Smooth muscle cell (in vitro differentiated cells): ENCODE measurements at regions not wholly inside any gene's neighbourhood (a gene's known extent, or its start where the extent isn't known, plus 50 kb on each side); places are given as distances from the start of the nearest gene placed in this dataset.

Experiments
- DNase-seq: peaks from one replicate; lab custom pipeline; 2025; ENCODE audit not compliant: unreplicated experiment; lab: John Stamatoyannopoulos, UW
- H2AFZ ChIP-seq: fragments of 200-600 bp; sonication (generic); 2 replicates; pipeline ENCODE4 v1.6.0; 2016; ENCODE audit warnings: antibody characterized with exemption, low read depth, mild to moderate bottlenecking
- H3F3A ChIP-seq: fragments of 200-600 bp; sonication (generic); 2 replicates; pipeline ENCODE4 v1.6.0; 2017; ENCODE audit warnings: antibody characterized with exemption, low read depth
- H3K27ac ChIP-seq: fragments of 200-600 bp; sonication (generic); 2 replicates; pipeline ENCODE4 v1.5.1; 2016; ENCODE audit warnings: low read depth, mild to moderate bottlenecking
- H3K27me3 ChIP-seq: fragments of 200-600 bp; sonication (generic); 2 replicates; pipeline ENCODE4 v1.6.1; 2016; ENCODE audit warnings: low read depth, mild to moderate bottlenecking
- H3K36me3 ChIP-seq: fragments of 200-600 bp; sonication (generic); 2 replicates; pipeline ENCODE4 v1.5.1; 2016; ENCODE audit warnings: low read depth
- H3K4me1 ChIP-seq: fragments of 200-600 bp; sonication (generic); 2 replicates; pipeline ENCODE4 v1.5.1; 2016; ENCODE audit warnings: low read depth
- H3K4me2 ChIP-seq: fragments of 200-600 bp; sonication (generic); 2 replicates; pipeline ENCODE4 v1.6.0; 2016; ENCODE audit warnings: mild to moderate bottlenecking
- H3K4me3 ChIP-seq: fragments of 200-600 bp; sonication (generic); 2 replicates; pipeline ENCODE4 v1.5.1; 2016; ENCODE audit warnings: mild to moderate bottlenecking
- H3K79me2 ChIP-seq: fragments of 200-600 bp; sonication (generic); 2 replicates; pipeline ENCODE4 v1.6.0; 2016; ENCODE audit warnings: low read depth, mild to moderate bottlenecking
- H3K9ac ChIP-seq: fragments of 200-600 bp; sonication (generic); 2 replicates; pipeline ENCODE4 v1.6.0; 2016; ENCODE audit warnings: low read depth
- H3K9me3 ChIP-seq: fragments of 200-600 bp; sonication (generic); replicated peaks from 2 replicates; pipeline ENCODE4 v1.5.1; 2016; ENCODE audit warnings: low read depth
- H4K20me1 ChIP-seq: fragments of 200-600 bp; sonication (generic); 2 replicates; pipeline ENCODE4 v1.6.0; 2016; ENCODE audit warnings: low read depth
- WGBS: methylation state at CpG from one replicate; pipeline ENCODE4 v1.1.7; 2016; ENCODE audit warnings: low lambda C conversion rate; 5-methylcytosine and 5-hydroxymethylcytosine counted together
- TF ChIP-seq, protein P1 (sequence below): fragments of 200-600 bp; sonication (generic); IDR thresholded peaks from 2 replicates; pipeline ENCODE4 v1.5.1; 2017; ENCODE audit warnings: borderline replicate concordance, mild to moderate bottlenecking, antibody characterized with exemption; ENCODE audit not compliant: insufficient read depth, poor library complexity, severe bottlenecking

DNA sequence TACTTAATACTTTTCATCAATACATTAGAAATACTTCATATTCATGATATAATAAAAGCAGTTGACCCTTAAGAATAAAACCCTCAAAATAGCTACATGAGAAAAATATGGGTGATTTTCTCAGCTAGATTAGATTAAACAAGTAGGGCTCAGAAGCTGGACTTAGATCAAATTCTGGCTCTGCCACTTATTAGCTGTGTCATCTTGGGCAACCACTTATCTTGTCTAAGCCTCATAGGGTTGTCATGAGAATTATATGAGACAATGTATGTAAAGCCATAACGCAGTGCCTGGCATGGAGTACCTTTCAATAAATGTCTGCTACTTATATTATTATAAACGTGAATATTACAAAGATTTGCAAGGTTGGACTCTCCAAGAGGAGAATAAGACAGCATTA is 84.3 kb upstream of the PGRMC2 start:
- Histone ChIP-seq H3K4me3 (no peak overlapping the region), H3K27ac (no peak overlapping the region), H3F3A (no peaks in the 10 kb centered on the region), H4K20me1 (no peaks in the 10 kb centered on the region), H3K79me2 (no peaks in the 10 kb centered on the region), H3K9ac (no peak overlapping the region), H3K27me3 (no peaks in the 10 kb centered on the region), H2AFZ (no peak overlapping the region), H3K9me3 (no peaks in the 10 kb centered on the region), H3K4me2 (no peak overlapping the region), H3K36me3 (no peaks in the 10 kb centered on the region), H3K4me1 (no peaks in the 10 kb centered on the region)
- no peak for DNase-seq
- WGBS: 94% methylated on average over 2 of the region's 2 CpGs
- TF ChIP-seq, protein P1, sequence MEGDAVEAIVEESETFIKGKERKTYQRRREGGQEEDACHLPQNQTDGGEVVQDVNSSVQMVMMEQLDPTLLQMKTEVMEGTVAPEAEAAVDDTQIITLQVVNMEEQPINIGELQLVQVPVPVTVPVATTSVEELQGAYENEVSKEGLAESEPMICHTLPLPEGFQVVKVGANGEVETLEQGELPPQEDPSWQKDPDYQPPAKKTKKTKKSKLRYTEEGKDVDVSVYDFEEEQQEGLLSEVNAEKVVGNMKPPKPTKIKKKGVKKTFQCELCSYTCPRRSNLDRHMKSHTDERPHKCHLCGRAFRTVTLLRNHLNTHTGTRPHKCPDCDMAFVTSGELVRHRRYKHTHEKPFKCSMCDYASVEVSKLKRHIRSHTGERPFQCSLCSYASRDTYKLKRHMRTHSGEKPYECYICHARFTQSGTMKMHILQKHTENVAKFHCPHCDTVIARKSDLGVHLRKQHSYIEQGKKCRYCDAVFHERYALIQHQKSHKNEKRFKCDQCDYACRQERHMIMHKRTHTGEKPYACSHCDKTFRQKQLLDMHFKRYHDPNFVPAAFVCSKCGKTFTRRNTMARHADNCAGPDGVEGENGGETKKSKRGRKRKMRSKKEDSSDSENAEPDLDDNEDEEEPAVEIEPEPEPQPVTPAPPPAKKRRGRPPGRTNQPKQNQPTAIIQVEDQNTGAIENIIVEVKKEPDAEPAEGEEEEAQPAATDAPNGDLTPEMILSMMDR: no peak

GRCh38 chr4:128371001-128371777 is 83.6 kb upstream of the PGRMC2 start:
- TF ChIP-seq, protein P1: no peak
- H3K36me3 ChIP-seq: no peaks in the 10 kb centered on the region
- WGBS: 76% methylated on average over 8 of the region's 8 CpGs
- H3F3A ChIP-seq: no peaks in the 10 kb centered on the region
- DNase-seq: no peak
- H3K27ac ChIP-seq: peak overlapping the region; percentile 20
- H2AFZ ChIP-seq: no peak overlapping the region
- no peaks in the 10 kb centered on the region for H3K27me3 ChIP-seq
- no peak overlapping the region for H3K9ac ChIP-seq
- H4K20me1 ChIP-seq: no peaks in the 10 kb centered on the region
- H3K79me2 ChIP-seq: no peaks in the 10 kb centered on the region
- no peaks in the 10 kb centered on the region for H3K4me1 ChIP-seq
- no peak overlapping the region for H3K4me2 ChIP-seq
- H3K9me3 ChIP-seq: no peaks in the 10 kb centered on the region
- no peak overlapping the region for H3K4me3 ChIP-seq

DNA sequence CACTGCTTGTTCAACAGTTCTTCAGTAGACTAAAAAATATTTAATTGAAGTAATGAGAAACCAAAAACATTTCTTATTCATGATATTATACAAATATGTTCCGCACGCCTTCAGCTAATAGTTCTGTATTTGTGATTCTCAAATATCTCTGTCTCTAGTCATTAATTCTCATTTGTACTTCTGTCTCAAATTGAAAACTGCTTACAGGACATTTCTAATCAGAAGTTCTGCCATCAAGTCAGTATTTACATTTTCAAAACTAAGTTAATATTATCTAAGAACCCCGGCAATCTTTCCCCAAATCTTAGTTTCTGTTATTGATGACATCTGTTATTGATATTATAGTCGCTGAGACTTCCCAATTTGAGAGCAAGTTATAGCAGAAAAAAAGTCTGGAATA is 78.6 kb upstream of the PGRMC2 start:
- WGBS: 95% methylated on average over 4 of the region's 4 CpGs
- no peak for DNase-seq
- H3K4me2 ChIP-seq: no peak overlapping the region
- H3K27me3 ChIP-seq: no peaks in the 10 kb centered on the region
- no peak overlapping the region for H2AFZ ChIP-seq
- no peak overlapping the region for H3K9ac ChIP-seq
- no peak overlapping the region for H3K4me3 ChIP-seq
- no peaks in the 10 kb centered on the region for H3K4me1 ChIP-seq
- no peaks in the 10 kb centered on the region for H3K79me2 ChIP-seq
- TF ChIP-seq, protein P1: no peak
- H3K9me3 ChIP-seq: no peaks in the 10 kb centered on the region
- no peak overlapping the region for H3K27ac ChIP-seq
- no peaks in the 10 kb centered on the region for H4K20me1 ChIP-seq
- H3K36me3 ChIP-seq: no peaks in the 10 kb centered on the region
- H3F3A ChIP-seq: no peaks in the 10 kb centered on the region

DNA sequence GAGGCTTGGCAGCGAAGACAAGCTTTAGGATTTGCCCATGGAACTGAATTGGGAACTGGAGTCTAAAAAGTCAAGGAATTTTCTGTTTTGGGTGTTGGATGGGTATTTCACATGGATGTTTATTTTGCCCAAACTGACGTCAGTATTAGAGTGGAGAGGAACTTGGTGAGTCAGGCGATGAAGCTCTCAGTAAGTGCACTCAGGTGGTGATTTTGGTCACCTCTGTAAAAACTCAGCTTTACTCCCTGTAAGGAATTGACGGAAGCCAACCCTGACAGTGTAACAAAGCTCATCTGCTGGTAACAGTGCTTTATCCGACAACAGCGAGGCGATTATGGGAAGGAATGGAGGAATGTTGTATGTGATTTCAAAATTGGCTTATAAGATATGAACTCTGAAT is 77.0 kb upstream of the PGRMC2 start:
- Histone ChIP-seq H3K4me2 (no peak overlapping the region), H3K36me3 (no peaks in the 10 kb centered on the region)

More for the DNA sequence above, 77.0 kb upstream of the PGRMC2 start:
- H3K27ac ChIP-seq: no peak overlapping the region
- no peak for DNase-seq
- TF ChIP-seq, protein P1: no peak
- H3K9me3 ChIP-seq: no peaks in the 10 kb centered on the region
- no peak overlapping the region for H3K4me3 ChIP-seq
- no peak overlapping the region for H2AFZ ChIP-seq
- H3K27me3 ChIP-seq: no peaks in the 10 kb centered on the region
- WGBS: 93% methylated on average over 7 of the region's 7 CpGs
- no peak overlapping the region for H3K9ac ChIP-seq
- H3K4me1 ChIP-seq: no peaks in the 10 kb centered on the region
- no peaks in the 10 kb centered on the region for H3K79me2 ChIP-seq
- peaks cover 1% of the 10 kb centered on the region for H3F3A ChIP-seq
- no peaks in the 10 kb centered on the region for H4K20me1 ChIP-seq
